Tibial nerve (tissue), 4 donors: ENCODE measurements at regions not wholly inside any gene's neighbourhood (a gene's known extent, or its start where the extent isn't known, plus 50 kb on each side); places are given as distances from the start of the nearest gene placed in this dataset.

Source experiments
- CTCF ChIP-seq, 5 experiments: fragments of 200-600 bp in 3 of 5; fragments of 450-650 bp in 2 of 5; sonication (generic) in 3 of 5; IDR thresholded peaks; one replicate each; pipeline ENCODE4 v1.5.1; 2016 to 2019; ENCODE audit warnings: antibody characterized with exemption in 5 of 5, mild to moderate bottlenecking in 3 of 5, moderate library complexity in 2 of 5
- EP300 ChIP-seq, 2 donors: sonication (generic); formaldehyde crosslinking; IDR thresholded peaks; one replicate each; pipeline ENCODE4 v1.6.1; 2017; ENCODE audit warnings: antibody characterized with exemption in 2 of 2, mild to moderate bottlenecking in 1 of 2
- POLR2A ChIP-seq, 2 donors: fragments of 450-650 bp; IDR thresholded peaks; one replicate each; pipeline ENCODE4 v1.6.1; 2017; ENCODE audit warnings: antibody characterized with exemption in 2 of 2, mild to moderate bottlenecking in 2 of 2, moderate library complexity in 2 of 2

GRCh38 chr5:24268482-24269056 is 376.2 kb downstream of the CDH10 start:
- TF ChIP-seq CTCF (IDR thresholded peaks at IDR 0.05), result no peak
- TF ChIP-seq POLR2A (IDR thresholded peaks at IDR 0.05), result no peak
- TF ChIP-seq EP300 (IDR thresholded peaks at IDR 0.05), result no peak
